ENCODE measurements at regions not wholly inside any gene's neighbourhood (a gene's known extent, or its start where the extent isn't known, plus 50 kb on each side); places are given as distances from the start of the nearest gene placed in this dataset.

DNA sequence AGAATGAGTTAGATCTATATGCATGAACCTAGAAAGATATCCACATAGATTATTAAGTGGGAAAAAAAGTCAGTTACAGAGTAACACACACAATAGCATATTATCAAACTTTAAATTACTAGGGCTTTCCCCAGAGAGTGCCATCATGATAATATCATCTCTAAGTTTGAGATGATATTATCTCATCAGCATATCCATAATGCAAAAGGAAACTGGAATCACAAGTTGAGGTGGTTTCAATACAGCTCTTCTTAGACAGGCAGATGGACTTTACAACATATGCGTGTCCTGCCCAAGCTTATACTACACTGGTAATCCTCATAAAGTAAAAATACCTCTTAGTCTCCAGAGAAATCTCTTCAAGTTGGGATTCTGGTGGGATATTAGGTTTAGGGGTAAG is 236.2 kb upstream of the SERP2 start:
- intact Hi-C loops (cut with micrococcal nuclease; ENCODE audit: unreplicated experiment): no loop called here
- H3K4me3 Mint-ChIP-seq (ENCODE audit: unreplicated experiment): no peak overlapping the region
- H3K36me3 Mint-ChIP-seq (ENCODE audit: insufficient read depth, unreplicated experiment): peaks cover 9% of the 10 kb centered on the region
- peaks cover 13% of the 10 kb centered on the region for H3K4me1 ChIP-seq
- H3K27ac Mint-ChIP-seq (ENCODE audit: unreplicated experiment): no peak overlapping the region
- DNase-seq: no peak
- H3K36me3 ChIP-seq (ENCODE audit: control insufficient read depth, insufficient read depth, low read length): no peaks in the 10 kb centered on the region
- no peaks in the 10 kb centered on the region for H3K27me3 ChIP-seq (replicated peaks; ENCODE audit: control insufficient read depth, insufficient read depth, low read length)
- H3K9me3 ChIP-seq: no peaks in the 10 kb centered on the region
- no peak overlapping the region for H3K4me3 ChIP-seq (ENCODE audit: low read depth, low read length)
- BruUV-seq (replicated peaks): no TSS peak
- POLR2A ChIA-PET: no interaction called here
- TF ChIP-seq, protein P1, sequence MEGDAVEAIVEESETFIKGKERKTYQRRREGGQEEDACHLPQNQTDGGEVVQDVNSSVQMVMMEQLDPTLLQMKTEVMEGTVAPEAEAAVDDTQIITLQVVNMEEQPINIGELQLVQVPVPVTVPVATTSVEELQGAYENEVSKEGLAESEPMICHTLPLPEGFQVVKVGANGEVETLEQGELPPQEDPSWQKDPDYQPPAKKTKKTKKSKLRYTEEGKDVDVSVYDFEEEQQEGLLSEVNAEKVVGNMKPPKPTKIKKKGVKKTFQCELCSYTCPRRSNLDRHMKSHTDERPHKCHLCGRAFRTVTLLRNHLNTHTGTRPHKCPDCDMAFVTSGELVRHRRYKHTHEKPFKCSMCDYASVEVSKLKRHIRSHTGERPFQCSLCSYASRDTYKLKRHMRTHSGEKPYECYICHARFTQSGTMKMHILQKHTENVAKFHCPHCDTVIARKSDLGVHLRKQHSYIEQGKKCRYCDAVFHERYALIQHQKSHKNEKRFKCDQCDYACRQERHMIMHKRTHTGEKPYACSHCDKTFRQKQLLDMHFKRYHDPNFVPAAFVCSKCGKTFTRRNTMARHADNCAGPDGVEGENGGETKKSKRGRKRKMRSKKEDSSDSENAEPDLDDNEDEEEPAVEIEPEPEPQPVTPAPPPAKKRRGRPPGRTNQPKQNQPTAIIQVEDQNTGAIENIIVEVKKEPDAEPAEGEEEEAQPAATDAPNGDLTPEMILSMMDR (IDR thresholded peaks at IDR 0.05; ENCODE audit: insufficient read depth in 1 of 2, low read depth in 1 of 2, low read length in 1 of 2, severe bottlenecking in 1 of 2, unreplicated experiment in 1 of 2): no peak
- CTCF ChIA-PET: no interaction called here
- H3K9me3 Mint-ChIP-seq (ENCODE audit: unreplicated experiment): no peaks in the 10 kb centered on the region
- H3K4me1 Mint-ChIP-seq (ENCODE audit: low read depth, unreplicated experiment): peaks cover 13% of the 10 kb centered on the region
- no peaks in the 10 kb centered on the region for H3K27me3 Mint-ChIP-seq (ENCODE audit: insufficient read depth, unreplicated experiment)

DNA sequence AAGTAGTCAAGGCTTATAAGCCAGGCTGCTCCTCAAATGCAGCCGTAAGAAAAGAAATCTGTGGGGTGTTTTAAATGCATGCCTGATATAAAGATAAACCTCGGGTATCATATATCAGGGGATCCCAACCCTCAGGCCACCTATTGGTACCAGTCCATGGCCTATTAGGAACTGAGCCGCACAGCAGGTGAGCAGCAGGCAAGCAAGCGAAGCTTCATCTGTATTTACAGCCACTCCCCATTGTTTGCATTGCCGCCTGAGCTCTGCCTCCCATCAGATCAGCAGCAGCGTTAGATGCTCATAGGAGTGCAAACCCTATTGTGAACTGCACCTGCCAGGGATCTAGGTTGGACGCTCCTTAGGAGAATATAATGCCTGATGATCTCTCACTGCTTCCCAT is 233.5 kb upstream of the SERP2 start:
- peak; percentile 51 to 67 for DNase-seq
- TF ChIP-seq, protein P1 (IDR thresholded peaks at IDR 0.05; ENCODE audit: insufficient read depth in 1 of 2, low read depth in 1 of 2, low read length in 1 of 2, severe bottlenecking in 1 of 2, unreplicated experiment in 1 of 2): no peak
- peaks cover 36% of the 10 kb centered on the region for H3K4me1 Mint-ChIP-seq (ENCODE audit: low read depth, unreplicated experiment)
- H3K36me3 ChIP-seq (ENCODE audit: control insufficient read depth, insufficient read depth, low read length): no peaks in the 10 kb centered on the region
- no peaks in the 10 kb centered on the region for H3K27me3 ChIP-seq (replicated peaks; ENCODE audit: control insufficient read depth, insufficient read depth, low read length)
- peaks cover 28% of the 10 kb centered on the region for H3K4me1 ChIP-seq
- no TSS peak for BruUV-seq (replicated peaks)
- H3K27ac Mint-ChIP-seq (ENCODE audit: unreplicated experiment): peak overlapping the region; percentile 26
- peaks cover 9% of the 10 kb centered on the region for H3K36me3 Mint-ChIP-seq (ENCODE audit: insufficient read depth, unreplicated experiment)
- no peaks in the 10 kb centered on the region for H3K9me3 ChIP-seq
- ChIA-PET CTCF (interaction anchor here (0.9 kb wide), 1 partner anchor 295 kb away, joined by 4 read pairs; no protein-coding TSS in a partner anchor), POLR2A (interaction anchor here (1.1 to 1.5 kb wide), 2 partner anchors 35 to 297 kb away, joined by 4 to 7 read pairs; no protein-coding TSS in a partner anchor)
- no peaks in the 10 kb centered on the region for H3K9me3 Mint-ChIP-seq (ENCODE audit: unreplicated experiment)
- intact Hi-C loops (cut with micrococcal nuclease; ENCODE audit: unreplicated experiment): loop anchor here (2.0 to 10.0 kb wide), 4 partner anchors 73 to 247 kb away; no protein-coding TSS in a partner anchor
- H3K4me3 Mint-ChIP-seq (ENCODE audit: unreplicated experiment): peak overlapping the region; percentile 83
- H3K4me3 ChIP-seq (ENCODE audit: low read depth, low read length): no peak overlapping the region
- H3K27me3 Mint-ChIP-seq (ENCODE audit: insufficient read depth, unreplicated experiment): no peaks in the 10 kb centered on the region

DNA sequence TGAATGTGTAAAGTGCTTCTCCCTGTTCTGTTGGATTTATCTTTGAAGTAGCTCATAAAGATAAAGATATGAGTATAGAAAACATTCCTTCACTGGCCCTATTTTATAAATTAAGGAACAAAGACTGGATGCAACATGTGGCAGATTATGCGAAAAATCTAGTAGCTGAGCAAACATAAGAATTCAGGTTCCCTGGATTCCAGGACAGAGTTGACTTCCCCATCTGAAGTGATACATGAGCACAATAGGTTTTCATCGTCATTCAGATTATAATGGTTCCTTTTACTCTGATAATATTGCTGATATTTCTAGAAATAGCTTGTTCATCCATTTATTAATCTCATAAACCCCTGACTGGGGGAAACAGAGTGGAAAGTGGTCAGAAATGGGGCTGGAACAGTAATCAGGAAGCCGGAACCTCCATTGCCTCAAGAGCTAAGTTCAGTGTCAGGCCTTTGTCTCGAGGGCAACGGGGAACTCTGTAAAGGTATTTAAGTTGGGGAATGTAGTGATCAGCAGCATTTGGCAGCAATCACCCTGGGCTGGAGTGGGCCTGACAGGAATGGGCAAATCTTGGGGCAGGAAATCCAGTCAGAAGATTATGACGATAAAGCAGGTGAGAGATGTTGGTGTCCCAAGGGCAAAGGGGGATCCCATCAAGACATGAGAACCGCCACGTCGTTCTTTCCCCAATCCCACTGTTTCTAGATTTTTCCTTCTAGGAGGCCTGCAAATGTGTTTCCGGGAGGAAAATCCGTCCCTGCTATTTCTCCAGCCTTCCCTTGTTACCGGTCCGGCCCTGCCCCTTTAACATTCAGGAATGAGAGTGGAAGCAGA is 232.5 kb upstream of the SERP2 start:
- intact Hi-C loops (cut with micrococcal nuclease; ENCODE audit: unreplicated experiment): loop anchor here (1.0 to 10.0 kb wide), 5 partner anchors 33 to 246 kb away; no protein-coding TSS in a partner anchor
- BruUV-seq (replicated peaks): TSS peak; percentile 90
- H3K27ac Mint-ChIP-seq (ENCODE audit: unreplicated experiment): peak overlapping the region; percentile 94
- Histone ChIP-seq H3K4me1 (peaks cover 28% of the 10 kb centered on the region), H3K36me3 (ENCODE audit: control insufficient read depth, insufficient read depth, low read length) (no peaks in the 10 kb centered on the region), H3K27me3 (replicated peaks; ENCODE audit: control insufficient read depth, insufficient read depth, low read length) (no peaks in the 10 kb centered on the region), H3K9me3 (no peaks in the 10 kb centered on the region), H3K4me3 (ENCODE audit: low read depth, low read length) (peak overlapping the region; percentile 60)
- peaks cover 39% of the 10 kb centered on the region for H3K4me1 Mint-ChIP-seq (ENCODE audit: low read depth, unreplicated experiment)
- H3K4me3 Mint-ChIP-seq (ENCODE audit: unreplicated experiment): peak overlapping the region; percentile 83
- peaks cover 9% of the 10 kb centered on the region for H3K36me3 Mint-ChIP-seq (ENCODE audit: insufficient read depth, unreplicated experiment)
- POLR2A ChIA-PET: interaction anchor here (0.7 to 1.7 kb wide), 13 partner anchors 34 to 922 kb away, joined by 3 to 28 read pairs (median 5); no protein-coding TSS in a partner anchor
- no peak for DNase-seq
- no peaks in the 10 kb centered on the region for H3K9me3 Mint-ChIP-seq (ENCODE audit: unreplicated experiment)
- no peaks in the 10 kb centered on the region for H3K27me3 Mint-ChIP-seq (ENCODE audit: insufficient read depth, unreplicated experiment)
- CTCF ChIA-PET: interaction anchor here (0.5 to 1.1 kb wide), 7 partner anchors 24 to 616 kb away, joined by 3 to 8 read pairs (median 3); no protein-coding TSS in a partner anchor
- TF ChIP-seq, protein P1 (IDR thresholded peaks at IDR 0.05; ENCODE audit: insufficient read depth in 1 of 2, low read depth in 1 of 2, low read length in 1 of 2, severe bottlenecking in 1 of 2, unreplicated experiment in 1 of 2): no peak

Data from Caco-2 (cell line).